ENCODE measurements at regions not wholly inside any gene's neighbourhood (a gene's known extent, or its start where the extent isn't known, plus 50 kb on each side); places are given as distances from the start of the nearest gene placed in this dataset.

- DNase-seq (ENCODE audit: low spot score), result no peak
Measured at GRCh38 chr1:81326212-81326611, 474.5 kb upstream of the ADGRL2 start.

DNA sequence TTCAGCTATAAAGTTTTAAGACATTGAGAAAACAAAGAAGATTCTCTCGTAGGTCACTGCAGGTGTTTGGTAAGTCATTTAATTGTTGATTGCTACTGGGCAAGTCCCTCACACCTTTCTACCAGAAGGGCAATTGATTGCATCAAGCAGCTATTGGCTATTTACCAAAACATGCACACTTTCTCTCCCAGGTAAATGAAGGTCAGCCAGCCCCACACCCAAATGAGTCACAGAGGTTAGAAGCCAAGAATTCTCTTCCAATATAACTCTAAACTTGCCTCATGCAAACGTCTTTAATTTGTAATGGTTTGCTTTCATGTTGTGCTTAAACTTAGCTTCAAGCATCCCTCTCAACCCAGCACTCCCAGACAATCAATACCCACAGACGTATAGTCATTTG lies 475.3 kb upstream of the ADGRL2 start:
- DNase-seq (ENCODE audit: low spot score), result no peak

GRCh38 chr1:81323862-81324261 lies 476.9 kb upstream of the ADGRL2 start:
- DNase-seq (ENCODE audit: low spot score), result no peak

GRCh38 chr1:81317191-81317590 lies 483.5 kb upstream of the ADGRL2 start:
- no peak for DNase-seq (ENCODE audit: low spot score)

DNA sequence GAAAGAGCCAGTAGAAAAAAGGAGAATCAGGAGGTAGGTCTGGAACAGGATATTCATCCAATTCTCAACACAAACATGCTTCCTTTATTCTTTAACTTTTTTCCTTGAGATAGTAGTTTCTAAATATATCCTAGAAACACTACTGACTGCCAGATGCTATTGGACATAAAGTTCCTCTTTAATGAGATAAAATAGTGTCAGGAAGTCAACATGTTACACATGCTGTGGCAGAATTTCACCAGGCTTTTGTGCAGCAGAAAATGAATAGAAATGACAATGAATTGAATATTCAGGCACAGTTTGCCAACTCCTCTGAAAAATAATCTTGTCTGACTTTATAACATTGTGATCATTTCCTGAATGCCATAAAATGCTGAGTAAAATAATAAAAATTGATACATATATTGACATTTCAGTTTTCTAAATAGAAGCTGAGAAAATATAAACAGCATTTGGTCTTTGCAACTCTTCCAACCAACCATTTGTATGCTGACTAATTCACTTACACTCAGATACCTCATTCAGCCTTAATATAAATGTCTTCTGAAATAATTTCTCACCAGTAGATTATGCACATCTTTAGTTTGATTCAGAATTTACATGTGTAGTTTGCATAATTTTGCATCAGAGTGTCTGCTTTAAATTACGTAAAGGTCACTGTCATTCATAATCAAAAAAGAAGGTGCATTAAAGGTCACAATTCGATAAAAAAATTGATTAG lies 486.1 kb upstream of the ADGRL2 start:
- no peak for DNase-seq (ENCODE audit: low spot score)

DNA sequence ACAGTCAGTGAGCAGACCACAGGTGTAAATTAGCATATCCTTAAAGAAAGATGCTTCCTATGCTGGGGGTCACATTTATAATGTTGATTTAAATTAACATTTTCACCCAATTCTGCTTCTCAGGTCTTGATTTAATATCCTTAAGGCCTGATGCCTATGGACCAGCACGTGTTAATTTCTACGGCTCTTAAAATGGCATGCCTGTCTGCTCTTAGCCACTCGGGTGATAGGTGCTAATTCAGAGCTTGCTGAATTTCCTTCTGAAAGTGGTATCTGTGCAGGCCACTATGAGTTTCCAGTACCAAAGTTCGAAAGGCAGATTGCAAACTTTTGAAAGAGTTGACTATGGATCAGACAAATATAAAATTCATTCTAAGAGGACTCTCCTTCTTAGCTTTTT lies 487.4 kb upstream of the ADGRL2 start:
- DNase-seq (ENCODE audit: low spot score), result no peak

DNA sequence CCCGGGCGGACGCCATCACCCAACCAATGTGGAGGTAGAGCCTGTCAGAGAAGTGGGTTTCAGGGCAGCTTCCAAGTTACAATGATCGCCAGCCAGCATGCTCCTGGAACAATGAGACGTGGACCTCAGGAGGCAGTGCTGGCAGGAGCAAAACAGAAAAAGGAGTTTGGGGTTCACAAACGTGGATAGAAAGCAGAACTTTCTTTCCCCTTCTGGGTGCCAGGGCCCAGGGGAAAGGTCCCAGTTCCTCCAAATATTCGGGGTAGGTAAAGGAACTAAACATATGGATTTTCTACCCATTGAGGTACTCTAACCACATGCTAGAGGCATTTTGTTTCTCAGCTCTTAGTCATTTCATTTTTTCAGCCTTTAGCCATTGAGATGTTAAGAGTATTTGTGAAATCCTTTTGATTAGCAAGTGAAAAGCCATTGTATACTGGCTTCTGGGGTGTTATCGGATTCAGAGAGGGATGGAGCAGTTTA lies 488.4 kb upstream of the ADGRL2 start:
- no peak for DNase-seq (ENCODE audit: low spot score)

- DNase-seq (ENCODE audit: low spot score), result no peak
Measured at GRCh38 chr1:81310250-81310649, 490.5 kb upstream of the ADGRL2 start.

DNA sequence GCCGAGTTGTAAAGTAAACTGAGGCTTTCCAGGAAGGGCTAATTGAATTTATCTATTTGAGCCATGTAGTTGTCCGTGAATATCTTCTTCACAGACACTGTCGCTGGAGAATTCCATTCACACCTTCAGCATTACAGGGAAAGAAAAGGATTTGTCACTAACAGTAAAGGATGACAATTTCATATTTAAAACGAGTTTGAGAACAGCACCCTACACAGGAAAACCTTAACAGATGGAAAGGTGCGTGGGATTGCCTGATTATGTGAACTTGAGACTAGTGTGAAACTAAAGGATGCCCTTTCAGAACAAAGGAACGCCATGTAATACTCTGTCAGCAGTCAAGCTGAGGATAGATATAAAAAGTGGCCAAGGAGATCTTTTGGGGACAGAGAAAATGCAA lies 492.5 kb upstream of the ADGRL2 start:
- DNase-seq (ENCODE audit: low spot score), result no peak

GRCh38 chr1:81307786-81308185 lies 492.9 kb upstream of the ADGRL2 start:
- no peak for DNase-seq (ENCODE audit: low spot score)

GRCh38 chr1:81305997-81306452 lies 494.7 kb upstream of the ADGRL2 start:
- DNase-seq (ENCODE audit: low spot score), result no peak

- no peak for DNase-seq (ENCODE audit: low spot score)
Measured at GRCh38 chr1:81304187-81304586, 496.5 kb upstream of the ADGRL2 start.

GRCh38 chr1:81299892-81300291 lies 500.8 kb upstream of the ADGRL2 start:
- DNase-seq (ENCODE audit: low spot score), result no peak

GRCh38 chr1:81298266-81298665 lies 502.5 kb upstream of the ADGRL2 start:
- no peak for DNase-seq (ENCODE audit: low spot score)

DNA sequence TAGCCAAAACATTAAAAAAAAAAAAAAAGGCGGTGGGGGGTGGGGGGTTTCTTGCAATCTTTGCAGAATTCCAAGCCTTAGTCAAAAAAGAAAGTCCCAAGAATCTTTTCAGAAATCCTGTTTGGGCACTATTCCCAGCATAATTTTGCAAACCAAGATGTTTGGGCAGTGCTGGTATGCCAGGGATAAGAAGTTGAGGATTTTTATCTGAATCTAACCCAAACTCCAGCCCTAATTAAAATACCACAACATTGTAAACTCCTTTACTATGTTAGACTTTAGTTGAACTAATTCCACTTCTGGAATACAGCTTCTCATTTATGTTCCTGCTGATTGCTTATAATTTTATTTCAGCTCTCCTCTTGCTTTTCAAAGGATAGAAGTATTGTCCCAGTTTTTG lies 504.1 kb upstream of the ADGRL2 start:
- DNase-seq (ENCODE audit: low spot score), result no peak

- no peak for DNase-seq (ENCODE audit: low spot score)
Measured at GRCh38 chr1:81290326-81290725, 510.4 kb upstream of the ADGRL2 start.

DNA sequence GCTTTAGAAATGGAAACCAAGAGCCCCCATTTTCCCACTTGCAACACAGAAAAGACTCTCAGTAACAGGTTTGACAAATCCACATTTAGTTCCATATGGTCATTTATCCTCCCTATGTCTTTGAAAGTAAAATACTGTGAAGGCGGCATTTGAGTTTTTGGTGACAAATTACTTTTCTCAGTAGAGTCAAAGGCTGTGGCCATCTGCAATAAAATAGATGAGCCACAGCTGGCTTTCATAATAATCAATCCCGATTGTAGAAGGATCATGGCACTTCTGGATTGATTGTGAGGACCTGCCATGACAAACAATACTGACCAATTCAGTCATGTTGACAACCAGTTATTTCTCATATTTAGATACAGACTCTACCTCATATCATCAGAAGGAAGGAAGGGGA lies 512.0 kb upstream of the ADGRL2 start:
- DNase-seq (ENCODE audit: low spot score), result no peak

DNA sequence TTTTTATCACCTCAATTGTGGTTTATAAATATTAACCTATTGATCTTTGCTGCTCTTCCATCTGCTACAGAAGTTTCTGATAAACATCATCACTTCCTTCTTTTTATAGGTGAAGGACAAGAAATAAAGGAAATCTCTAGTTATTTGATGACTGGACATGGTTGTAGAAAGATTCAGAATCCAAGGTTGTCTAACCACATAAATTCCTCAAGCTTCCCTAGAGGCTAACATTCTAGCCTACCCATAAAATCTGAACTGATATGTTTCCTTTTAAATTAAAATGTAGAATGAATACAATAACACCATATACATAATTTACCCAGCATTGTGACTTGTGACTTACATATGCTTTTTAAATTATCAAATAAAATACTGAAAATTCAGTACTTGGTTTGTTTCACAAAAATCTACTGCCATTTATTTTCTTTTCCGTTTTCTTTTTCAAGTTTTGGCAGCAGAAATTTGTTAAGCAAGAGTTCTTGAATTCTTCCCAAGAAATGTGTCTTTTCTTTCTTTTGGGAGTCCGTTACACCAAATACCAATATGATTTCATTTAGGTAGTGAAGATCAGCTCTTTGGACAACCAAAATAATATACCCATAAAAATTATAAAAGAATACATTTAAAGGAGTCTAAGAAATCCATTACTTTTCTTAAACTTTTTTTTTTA lies 513.2 kb upstream of the ADGRL2 start:
- DNase-seq (ENCODE audit: low spot score), result no peak

DNA sequence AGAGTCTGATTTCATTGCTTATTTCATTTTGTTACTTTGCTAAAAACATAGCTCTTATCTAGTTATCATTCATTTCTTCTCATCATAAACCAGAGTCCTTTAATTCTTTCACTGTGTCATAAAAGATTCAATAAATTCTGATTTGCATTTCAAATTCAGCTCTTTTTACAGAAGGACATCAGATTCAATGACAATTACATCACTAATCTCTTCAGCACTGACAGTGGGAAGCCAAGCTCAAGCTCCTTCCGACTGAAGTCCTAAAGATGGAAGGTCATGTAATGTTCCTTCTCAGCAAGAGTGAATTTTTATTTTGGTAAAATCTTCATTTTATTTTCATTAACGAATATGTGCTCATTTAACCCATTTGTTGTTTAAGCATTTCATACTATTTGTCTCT lies 530.7 kb upstream of the ADGRL2 start:
- DNase-seq (ENCODE audit: low spot score), result no peak

- DNase-seq (ENCODE audit: low spot score), result no peak
Measured at GRCh38 chr1:81264976-81265375, 535.8 kb upstream of the ADGRL2 start.

- DNase-seq (ENCODE audit: low spot score), result no peak
Measured at GRCh38 chr1:81259625-81260411, 540.9 kb upstream of the ADGRL2 start.

DNA sequence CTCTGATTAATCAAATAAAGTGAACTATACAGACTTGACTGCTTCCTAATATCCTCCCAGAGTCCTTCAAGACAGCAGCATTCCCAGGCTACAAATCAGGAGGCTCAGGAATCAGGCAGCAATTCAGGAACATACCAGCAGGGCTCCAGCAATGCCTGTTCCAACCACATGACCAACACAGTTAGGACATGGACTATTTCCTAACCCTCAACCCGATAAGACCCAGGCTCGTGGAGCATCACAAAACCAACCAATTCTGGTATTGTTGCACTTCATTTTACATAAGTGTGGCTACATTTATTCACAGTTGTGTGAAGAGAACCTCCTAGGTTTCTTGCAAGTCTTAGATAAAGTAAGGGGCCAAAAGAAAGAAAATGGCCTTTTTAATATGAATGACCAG lies 546.2 kb upstream of the ADGRL2 start:
- no peak for DNase-seq (ENCODE audit: low spot score)

DNA sequence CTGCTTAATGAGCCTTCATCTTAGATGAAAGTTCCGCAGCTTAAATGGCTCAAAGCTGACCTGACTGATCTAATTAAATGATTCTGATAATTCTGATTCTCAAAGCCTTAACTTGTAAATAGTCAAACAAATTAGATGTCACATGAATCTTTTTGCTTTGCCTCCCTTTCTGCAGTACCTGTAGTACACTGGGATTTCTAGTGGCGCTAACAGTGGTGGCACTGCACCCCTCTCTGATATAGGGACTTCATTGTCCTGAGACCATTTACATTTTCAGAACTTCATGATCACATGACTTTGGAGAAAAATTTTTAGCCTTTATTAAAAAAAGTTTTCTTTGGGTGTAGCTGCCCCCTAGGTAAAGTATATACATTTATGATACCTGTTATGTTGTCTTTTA lies 546.7 kb upstream of the ADGRL2 start:
- DNase-seq (ENCODE audit: low spot score), result no peak

Data from activated CD4-positive, alpha-beta T cell treated with anti-CD3 and anti-CD28 coated beads, Interleukin-2, Interleukin-4, amounts not matched to agents 100 ng/mL and 50 ng/mL, durations not matched to agents 16 hours and 8 hours (primary cell).